ENCODE measurements at regions not wholly inside any gene's neighbourhood (a gene's known extent, or its start where the extent isn't known, plus 50 kb on each side); places are given as distances from the start of the nearest gene placed in this dataset.

DNA sequence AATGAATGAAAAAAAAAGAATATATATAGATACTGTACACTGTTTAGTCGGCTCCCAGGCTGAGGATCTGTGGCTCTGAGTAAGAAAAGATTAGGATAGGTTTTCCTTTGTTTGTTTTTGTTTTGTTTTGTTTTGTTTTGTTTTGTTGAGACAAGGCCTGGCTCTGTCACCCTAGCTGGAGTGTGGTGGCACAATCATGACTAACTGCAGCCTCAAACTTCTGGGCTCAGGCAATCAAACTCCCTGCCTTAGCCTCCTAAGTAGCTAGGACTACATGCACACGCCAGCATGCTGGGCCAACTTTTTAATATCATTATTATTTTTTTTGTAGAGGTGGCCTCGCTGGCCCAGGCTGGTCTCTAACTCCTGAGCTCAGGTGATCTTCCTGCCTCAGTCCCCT, 87.9 kb upstream of the PTBP2 start:
- no peak overlapping the region for H3K4me3 Mint-ChIP-seq (ENCODE audit: unreplicated experiment)
- no peaks in the 10 kb centered on the region for H3K36me3 Mint-ChIP-seq (ENCODE audit: unreplicated experiment)
- H3K27me3 Mint-ChIP-seq (ENCODE audit: unreplicated experiment), result no peaks in the 10 kb centered on the region
- TF ChIP-seq CTCF (IDR thresholded peaks at IDR 0.05; ENCODE audit: partially characterized antibody, unreplicated experiment), result no peak
- H3K27ac Mint-ChIP-seq (ENCODE audit: unreplicated experiment), result no peak overlapping the region
- H3K9me3 Mint-ChIP-seq (ENCODE audit: unreplicated experiment), result peaks cover 1% of the 10 kb centered on the region
- no peak for DNase-seq
- H3K4me1 Mint-ChIP-seq (ENCODE audit: low read depth, unreplicated experiment), result peaks cover 7% of the 10 kb centered on the region

DNA sequence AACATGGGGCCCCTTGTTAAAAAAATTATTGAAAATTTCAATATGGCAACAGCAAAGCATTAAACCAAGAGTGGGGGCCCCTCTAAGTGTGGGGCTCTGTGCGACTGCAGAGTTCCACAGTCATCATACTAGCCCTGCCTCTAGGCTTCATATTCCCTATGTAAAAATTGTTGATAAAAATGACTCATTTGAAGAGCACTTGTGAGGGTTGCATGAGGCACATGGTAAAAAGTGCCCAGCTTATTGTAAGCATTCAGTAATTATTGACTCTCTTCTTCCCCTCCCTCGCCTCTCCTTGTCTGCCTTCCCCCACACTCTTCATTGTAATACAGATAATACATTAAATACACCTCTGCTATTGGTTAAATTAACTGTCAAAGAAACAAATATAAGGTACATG, 86.7 kb upstream of the PTBP2 start:
- peaks cover 11% of the 10 kb centered on the region for H3K4me1 Mint-ChIP-seq (ENCODE audit: low read depth, unreplicated experiment)
- no peak overlapping the region for H3K4me3 Mint-ChIP-seq (ENCODE audit: unreplicated experiment)
- H3K9me3 Mint-ChIP-seq (ENCODE audit: unreplicated experiment), result peaks cover 3% of the 10 kb centered on the region
- DNase-seq, result no peak
- no peaks in the 10 kb centered on the region for H3K36me3 Mint-ChIP-seq (ENCODE audit: unreplicated experiment)
- no peak for TF ChIP-seq CTCF (IDR thresholded peaks at IDR 0.05; ENCODE audit: partially characterized antibody, unreplicated experiment)
- H3K27ac Mint-ChIP-seq (ENCODE audit: unreplicated experiment), result no peak overlapping the region
- H3K27me3 Mint-ChIP-seq (ENCODE audit: unreplicated experiment), result no peaks in the 10 kb centered on the region

GRCh38 chr1:96641282-96641681, 80.3 kb upstream of the PTBP2 start:
- H3K9me3 Mint-ChIP-seq (ENCODE audit: unreplicated experiment), result peaks cover 3% of the 10 kb centered on the region
- H3K27ac Mint-ChIP-seq (ENCODE audit: unreplicated experiment), result no peak overlapping the region
- no peak for DNase-seq
- H3K27me3 Mint-ChIP-seq (ENCODE audit: unreplicated experiment), result no peaks in the 10 kb centered on the region
- no peak overlapping the region for H3K4me3 Mint-ChIP-seq (ENCODE audit: unreplicated experiment)
- H3K4me1 Mint-ChIP-seq (ENCODE audit: low read depth, unreplicated experiment), result peaks cover 5% of the 10 kb centered on the region
- no peak for TF ChIP-seq CTCF (IDR thresholded peaks at IDR 0.05; ENCODE audit: partially characterized antibody, unreplicated experiment)
- no peaks in the 10 kb centered on the region for H3K36me3 Mint-ChIP-seq (ENCODE audit: unreplicated experiment)

DNA sequence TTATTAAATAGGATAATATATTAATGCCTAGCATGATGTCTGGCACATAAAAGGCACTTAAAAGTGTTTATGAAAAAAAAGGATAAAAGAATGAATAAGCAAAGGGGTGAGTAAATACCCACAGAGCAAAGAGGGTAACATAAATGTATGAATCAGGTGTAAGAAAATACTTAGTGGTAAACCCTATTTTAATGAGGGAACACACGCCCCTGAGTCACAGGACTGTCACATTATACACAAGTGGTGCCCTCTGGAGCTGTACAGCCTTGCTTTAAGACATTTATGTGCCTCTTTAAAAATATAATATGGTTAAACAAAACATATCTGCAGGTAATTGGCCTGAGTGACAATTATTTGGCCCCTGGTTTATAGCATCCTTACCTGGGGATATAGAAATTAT, 78.1 kb upstream of the PTBP2 start:
- no peaks in the 10 kb centered on the region for H3K36me3 Mint-ChIP-seq (ENCODE audit: unreplicated experiment)
- H3K4me3 Mint-ChIP-seq (ENCODE audit: unreplicated experiment), result no peak overlapping the region
- H3K9me3 Mint-ChIP-seq (ENCODE audit: unreplicated experiment), result peaks cover 3% of the 10 kb centered on the region
- H3K27ac Mint-ChIP-seq (ENCODE audit: unreplicated experiment), result no peak overlapping the region
- TF ChIP-seq CTCF (IDR thresholded peaks at IDR 0.05; ENCODE audit: partially characterized antibody, unreplicated experiment), result no peak
- DNase-seq, result no peak
- peaks cover 5% of the 10 kb centered on the region for H3K4me1 Mint-ChIP-seq (ENCODE audit: low read depth, unreplicated experiment)
- H3K27me3 Mint-ChIP-seq (ENCODE audit: unreplicated experiment), result no peaks in the 10 kb centered on the region

- Mint-ChIP-seq H3K36me3 (ENCODE audit: unreplicated experiment) (no peaks in the 10 kb centered on the region), H3K27me3 (ENCODE audit: unreplicated experiment) (no peaks in the 10 kb centered on the region), H3K4me1 (ENCODE audit: low read depth, unreplicated experiment) (no peaks in the 10 kb centered on the region), H3K27ac (ENCODE audit: unreplicated experiment) (no peak overlapping the region), H3K9me3 (ENCODE audit: unreplicated experiment) (peaks cover under 1% of the 10 kb centered on the region), H3K4me3 (ENCODE audit: unreplicated experiment) (no peak overlapping the region)
- DNase-seq, result no peak
- no peak for TF ChIP-seq CTCF (IDR thresholded peaks at IDR 0.05; ENCODE audit: partially characterized antibody, unreplicated experiment)
Measured at GRCh38 chr1:96649301-96649700, 72.3 kb upstream of the PTBP2 start.
